ENCODE measurements at regions not wholly inside any gene's neighbourhood (a gene's known extent, or its start where the extent isn't known, plus 50 kb on each side); places are given as distances from the start of the nearest gene placed in this dataset.

- no peak for DNase-seq (ENCODE audit: low read depth)
Measured at GRCh38 chrX:38991656-38992440, 190.6 kb downstream of the MID1IP1 start.

GRCh38 chrX:38992441-38993096 lies 191.3 kb downstream of the MID1IP1 start:
- DNase-seq (ENCODE audit: low read depth), result no peak

- DNase-seq (ENCODE audit: low read depth), result no peak
Measured at GRCh38 chrX:38993500-38993899, 192.2 kb downstream of the MID1IP1 start.

GRCh38 chrX:38999099-38999498 lies 197.8 kb downstream of the MID1IP1 start:
- no peak for DNase-seq (ENCODE audit: low read depth)

GRCh38 chrX:38999967-39000745 lies 198.9 kb downstream of the MID1IP1 start:
- no peak for DNase-seq (ENCODE audit: low read depth)

GRCh38 chrX:39000802-39001201 lies 199.5 kb downstream of the MID1IP1 start:
- DNase-seq (ENCODE audit: low read depth), result no peak

- no peak for DNase-seq (ENCODE audit: low read depth)
Measured at GRCh38 chrX:39002466-39002865, 201.2 kb downstream of the MID1IP1 start.

- no peak for DNase-seq (ENCODE audit: low read depth)
Measured at GRCh38 chrX:39008549-39008948, 207.3 kb downstream of the MID1IP1 start.

- DNase-seq (ENCODE audit: low read depth), result no peak
Measured at GRCh38 chrX:39011454-39012221, 210.4 kb downstream of the MID1IP1 start.

- no peak for DNase-seq (ENCODE audit: low read depth)
Measured at GRCh38 chrX:39012621-39013111, 211.4 kb downstream of the MID1IP1 start.

- no peak for DNase-seq (ENCODE audit: low read depth)
Measured at GRCh38 chrX:39016556-39016955, 215.3 kb downstream of the MID1IP1 start.

- DNase-seq (ENCODE audit: low read depth), result no peak
Measured at GRCh38 chrX:39017077-39017476, 215.8 kb downstream of the MID1IP1 start.

GRCh38 chrX:39017716-39018115 lies 216.5 kb downstream of the MID1IP1 start:
- no peak for DNase-seq (ENCODE audit: low read depth)

- DNase-seq (ENCODE audit: low read depth), result no peak
Measured at GRCh38 chrX:39018541-39018940, 217.3 kb downstream of the MID1IP1 start.

GRCh38 chrX:39019056-39019455 lies 217.8 kb downstream of the MID1IP1 start:
- DNase-seq (ENCODE audit: low read depth), result no peak

GRCh38 chrX:39020051-39020669 lies 218.9 kb downstream of the MID1IP1 start:
- no peak for DNase-seq (ENCODE audit: low read depth)

- DNase-seq (ENCODE audit: low read depth), result no peak
Measured at GRCh38 chrX:39022106-39022505, 220.8 kb downstream of the MID1IP1 start.

GRCh38 chrX:39029221-39029620 lies 228.0 kb downstream of the MID1IP1 start:
- no peak for DNase-seq (ENCODE audit: low read depth)

GRCh38 chrX:39030636-39031035 lies 229.4 kb downstream of the MID1IP1 start:
- DNase-seq (ENCODE audit: low read depth), result no peak

GRCh38 chrX:39039890-39040289 lies 238.6 kb downstream of the MID1IP1 start:
- DNase-seq (ENCODE audit: low read depth), result no peak

GRCh38 chrX:39043838-39044550 lies 242.7 kb downstream of the MID1IP1 start:
- DNase-seq (ENCODE audit: low read depth), result no peak

All from T follicular helper cell (primary cell).